Activated naive CD8-positive, alpha-beta T cell treated with anti-CD3 and anti-CD28 coated beads, Interleukin-2, amount 10 ng/mL, durations not matched to agents 7 days and 5 days (primary cell): ENCODE measurements at regions not wholly inside any gene's neighbourhood (a gene's known extent, or its start where the extent isn't known, plus 50 kb on each side); places are given as distances from the start of the nearest gene placed in this dataset.
A peak's percentile ranks its signal among the peaks of the same experiment; 100 is the strongest.

Source experiments
- ATAC-seq: fragments of 150-1000 bp; cut with Tn5 transposase; one replicate; pipeline ENCODE4 v1.10.0; 2021; ENCODE audit warnings: low read depth, moderate library complexity
- POLR2A ChIA-PET: fragments of 350-600 bp; sonication (Branson Sonifier 250); formaldehyde crosslinking; loops from one replicate; lab custom pipeline; 2021; ENCODE audit warnings: antibody characterized with exemption; lab: Charles Lee
- DNase-seq: peaks from one replicate; pipeline ENCODE4 v3.0.0; 2021
- H3K27ac Mint-ChIP-seq: one replicate; pipeline ENCODE4 v1.8.0; 2022; ENCODE audit warnings: mild to moderate bottlenecking, mixed read lengths
- H3K27me3 Mint-ChIP-seq: one replicate; pipeline ENCODE4 v1.8.0; 2022; ENCODE audit warnings: mild to moderate bottlenecking, moderate library complexity, mixed read lengths
- H3K36me3 Mint-ChIP-seq: one replicate; pipeline ENCODE4 v1.8.0; 2021; ENCODE audit warnings: mild to moderate bottlenecking, mixed read lengths
- H3K4me1 Mint-ChIP-seq: one replicate; pipeline ENCODE4 v1.8.0; 2021; ENCODE audit warnings: mixed read lengths
- H3K4me3 Mint-ChIP-seq: one replicate; pipeline ENCODE4 v1.8.0; 2022; ENCODE audit warnings: mild to moderate bottlenecking, moderate library complexity, mixed read lengths
- H3K9me3 Mint-ChIP-seq: one replicate; pipeline ENCODE4 v1.8.0; 2021; ENCODE audit warnings: mixed read lengths

DNA sequence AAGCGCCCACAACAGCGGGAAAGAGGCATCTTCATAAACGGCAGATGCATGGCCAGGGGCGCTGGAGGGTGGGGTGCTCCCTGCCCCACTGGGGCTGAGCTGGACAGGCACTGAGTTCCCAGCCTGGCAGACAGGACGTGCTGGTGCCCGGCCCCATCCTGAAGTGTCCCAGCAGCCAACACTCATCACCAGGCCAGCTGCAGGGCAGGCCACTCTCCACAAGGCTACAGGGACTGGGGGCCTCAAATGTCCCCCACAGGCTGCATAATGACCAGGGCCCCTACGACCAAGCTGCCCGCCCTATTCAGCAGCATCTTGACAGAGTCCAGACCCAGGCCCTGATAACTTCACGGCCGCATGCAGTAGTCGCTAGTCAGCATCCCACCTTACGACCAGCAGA is 124.1 kb upstream of the IQSEC1 start:
- H3K36me3 Mint-ChIP-seq = no peaks in the 10 kb centered on the region
- POLR2A ChIA-PET = no interaction called here

DNA sequence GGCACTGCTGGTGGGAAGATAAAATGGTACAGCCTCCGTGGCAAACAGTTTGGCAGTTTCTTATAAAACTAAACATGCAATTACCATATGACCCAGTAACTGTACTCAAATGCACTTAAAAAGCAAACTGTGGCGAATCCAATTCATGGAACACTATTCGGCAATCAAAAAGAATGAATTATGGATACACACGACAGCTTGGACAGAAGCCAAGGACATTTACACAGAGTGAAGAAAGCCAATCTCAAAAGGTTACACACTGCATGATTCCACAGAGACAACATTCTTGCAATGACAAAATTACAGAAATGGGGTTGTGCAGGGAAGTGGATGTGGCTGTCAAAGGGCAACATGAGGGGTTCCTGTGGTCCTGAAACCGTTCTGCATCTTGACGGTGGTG is 122.1 kb upstream of the IQSEC1 start:
- H3K36me3 Mint-ChIP-seq = peaks cover 1% of the 10 kb centered on the region
- ATAC-seq = no peak
- H3K9me3 Mint-ChIP-seq = no peaks in the 10 kb centered on the region
- peaks cover 32% of the 10 kb centered on the region for H3K4me1 Mint-ChIP-seq
- H3K27me3 Mint-ChIP-seq = peaks cover 5% of the 10 kb centered on the region
- peak overlapping the region; percentile 36 for H3K4me3 Mint-ChIP-seq
- DNase-seq = no peak
- POLR2A ChIA-PET = no interaction called here
- no peak overlapping the region for H3K27ac Mint-ChIP-seq

More for the DNA sequence above, 124.1 kb upstream of the IQSEC1 start:
- H3K27ac Mint-ChIP-seq = no peak overlapping the region
- H3K4me3 Mint-ChIP-seq = no peak overlapping the region
- DNase-seq (no peak), ATAC-seq (no peak)
- peaks cover 14% of the 10 kb centered on the region for H3K27me3 Mint-ChIP-seq
- peaks cover 25% of the 10 kb centered on the region for H3K4me1 Mint-ChIP-seq
- no peaks in the 10 kb centered on the region for H3K9me3 Mint-ChIP-seq

DNA sequence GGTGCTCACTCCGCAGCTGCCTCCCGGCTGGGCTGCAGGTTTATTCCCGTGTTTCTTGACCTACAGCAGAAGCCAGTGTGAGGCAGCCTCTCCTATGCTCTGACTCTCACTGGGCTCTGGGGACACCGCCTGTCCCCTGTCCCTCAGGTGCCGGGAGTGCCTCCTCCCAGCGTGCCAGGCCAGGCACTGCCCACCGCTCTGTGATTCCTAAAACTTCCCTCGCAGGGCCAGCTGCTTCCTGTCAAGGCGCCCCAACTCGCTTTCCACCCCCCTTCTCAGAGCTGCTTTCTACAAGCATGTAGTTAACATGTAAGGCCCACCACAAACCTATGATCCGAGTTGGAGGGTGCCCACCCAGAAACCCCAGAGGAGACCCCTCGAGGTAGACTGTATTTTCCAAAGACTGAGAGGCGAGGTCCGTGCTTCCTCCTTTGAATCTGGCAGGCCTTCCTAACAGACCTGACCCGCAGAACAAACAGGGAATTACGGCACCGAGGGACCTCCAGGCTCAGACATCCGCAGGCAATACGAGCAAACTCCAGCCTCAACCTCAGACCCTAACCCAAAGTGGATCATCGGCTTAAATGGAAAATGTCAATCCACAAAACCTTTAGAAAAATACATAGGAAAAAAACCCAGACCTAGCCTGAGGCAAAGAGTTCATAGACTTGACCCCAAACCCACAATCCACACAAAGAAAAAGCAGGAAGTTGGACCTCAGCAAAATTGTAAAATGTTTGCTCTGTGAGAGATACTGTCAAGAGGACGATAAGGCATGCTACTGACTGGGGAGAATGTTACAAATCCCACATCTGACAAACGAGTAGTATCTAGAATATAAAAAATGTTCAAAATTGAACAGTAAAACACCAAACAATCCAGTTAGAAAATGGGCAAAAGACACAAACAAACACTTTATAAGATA is 121.3 kb upstream of the IQSEC1 start:
- no peak for ATAC-seq
- POLR2A ChIA-PET = no interaction called here
- peaks cover 1% of the 10 kb centered on the region for H3K9me3 Mint-ChIP-seq
- peaks cover 36% of the 10 kb centered on the region for H3K4me1 Mint-ChIP-seq
- DNase-seq = no peak
- H3K27ac Mint-ChIP-seq = no peak overlapping the region
- peaks cover 3% of the 10 kb centered on the region for H3K36me3 Mint-ChIP-seq
- H3K27me3 Mint-ChIP-seq = peaks cover 5% of the 10 kb centered on the region
- H3K4me3 Mint-ChIP-seq = no peak overlapping the region

DNA sequence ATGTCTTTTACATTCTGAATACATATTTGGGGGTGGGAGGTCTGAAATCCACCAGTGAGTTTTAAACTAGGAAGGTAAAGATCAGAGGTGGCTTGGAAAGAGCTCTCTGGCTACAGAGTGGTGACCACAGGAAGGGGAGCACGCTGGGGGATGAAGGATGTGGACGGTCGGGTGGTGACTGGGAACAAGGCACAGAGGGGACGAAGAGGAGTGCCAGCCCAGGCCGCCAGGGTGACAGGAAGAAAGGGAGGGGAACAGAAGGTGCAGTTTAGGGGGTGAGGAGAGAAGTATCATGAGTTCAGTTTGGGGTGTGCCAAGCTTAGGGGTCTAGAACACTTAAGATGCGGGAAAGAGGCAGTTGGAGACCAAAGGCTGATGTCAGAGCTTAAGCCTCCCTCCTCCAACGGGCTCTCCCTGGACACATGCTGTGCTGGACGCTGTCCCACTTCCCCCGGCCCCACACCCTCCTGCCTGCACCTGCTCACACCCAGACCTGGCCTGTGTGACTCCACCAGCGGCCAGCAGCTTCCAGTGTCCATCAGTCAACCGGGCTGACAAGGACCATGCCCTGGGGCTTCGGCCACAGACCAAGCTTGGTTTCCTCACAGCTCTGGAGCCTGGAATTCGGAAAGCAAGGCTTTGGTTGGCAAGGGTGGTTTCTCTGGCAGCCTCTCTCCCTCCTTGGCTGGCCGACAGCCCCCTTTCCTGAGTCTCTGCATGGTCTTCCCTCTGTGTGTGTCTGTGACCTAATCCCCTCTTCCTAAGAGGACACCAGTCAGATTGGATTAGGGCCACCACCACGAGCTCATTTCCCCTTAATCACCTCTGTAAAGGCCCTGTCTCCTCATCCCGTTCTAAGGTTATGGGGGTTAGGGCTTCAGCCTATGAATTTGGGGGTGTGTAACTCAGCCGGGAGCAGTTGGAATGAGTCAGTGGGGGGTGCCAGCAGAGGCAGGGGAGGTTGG is 120.4 kb upstream of the IQSEC1 start:
- H3K27ac Mint-ChIP-seq = peak overlapping the region; percentile 26
- DNase-seq (no peak), ATAC-seq (no peak)
- H3K9me3 Mint-ChIP-seq = peaks cover 4% of the 10 kb centered on the region
- H3K36me3 Mint-ChIP-seq = peaks cover 6% of the 10 kb centered on the region
- H3K27me3 Mint-ChIP-seq = peaks cover 5% of the 10 kb centered on the region
- H3K4me3 Mint-ChIP-seq = no peak overlapping the region
- peaks cover 45% of the 10 kb centered on the region for H3K4me1 Mint-ChIP-seq
- POLR2A ChIA-PET = no interaction called here

DNA sequence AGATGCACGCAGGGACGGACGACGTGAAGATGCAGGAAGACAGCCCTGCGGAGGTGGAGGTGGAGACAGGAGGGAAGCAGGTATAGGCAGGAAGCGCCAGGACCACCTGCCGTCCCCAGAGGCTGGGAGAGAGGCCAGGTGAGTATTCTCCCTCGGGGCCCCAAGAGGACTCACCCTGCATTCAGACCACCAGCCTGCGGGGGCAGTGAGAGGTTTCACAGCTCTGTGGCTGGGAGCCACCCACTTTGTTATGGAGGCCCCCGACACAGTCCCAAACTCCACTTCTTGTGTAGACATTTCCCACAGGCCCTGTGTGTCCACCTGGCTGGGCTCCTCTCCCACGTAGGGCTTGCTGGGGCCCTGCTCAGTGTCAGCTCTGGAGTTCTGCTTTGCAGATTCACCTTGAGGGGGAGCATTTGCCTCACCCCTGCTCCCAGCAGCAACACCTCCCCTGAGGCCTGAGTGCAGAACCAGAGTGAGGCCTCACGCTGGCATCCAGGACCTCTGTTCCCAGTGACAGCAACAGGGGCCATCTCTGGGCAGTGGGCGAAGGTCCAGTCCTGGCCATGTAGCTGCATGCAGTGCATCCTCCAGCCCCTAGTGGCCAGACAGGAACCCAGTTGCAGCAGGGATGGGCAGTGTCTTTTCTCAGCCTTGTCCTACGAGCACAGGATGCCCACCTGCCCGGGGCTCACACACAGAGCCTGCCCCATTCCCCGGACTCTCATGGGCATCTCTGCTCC is 119.4 kb upstream of the IQSEC1 start:
- Mint-ChIP-seq H3K27ac (no peak overlapping the region), H3K9me3 (peaks cover 7% of the 10 kb centered on the region), H3K4me3 (no peak overlapping the region), H3K27me3 (peaks cover 7% of the 10 kb centered on the region), H3K36me3 (peaks cover 11% of the 10 kb centered on the region), H3K4me1 (peaks cover 51% of the 10 kb centered on the region)
- no peak for ATAC-seq
- POLR2A ChIA-PET = no interaction called here
- DNase-seq = no peak

DNA sequence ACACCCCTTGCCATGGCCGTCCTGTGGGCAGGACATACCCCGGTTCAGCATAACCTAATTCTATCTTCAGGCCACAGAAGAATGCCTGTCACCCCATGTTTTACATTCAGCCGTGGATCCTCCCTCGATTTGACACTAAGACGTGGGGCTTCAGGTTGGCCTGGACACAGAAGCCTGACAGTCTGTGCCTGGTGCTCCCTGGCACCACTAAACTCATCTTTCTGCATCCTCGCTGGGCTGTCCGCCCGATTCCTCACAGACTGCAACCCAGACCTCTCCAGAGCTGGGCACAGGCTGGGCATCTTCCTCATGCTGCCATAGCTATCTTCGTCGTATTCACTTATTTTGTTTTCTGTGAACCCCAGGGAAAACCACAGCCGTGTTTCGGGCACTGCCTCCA is 117.8 kb upstream of the IQSEC1 start:
- peaks cover 11% of the 10 kb centered on the region for H3K36me3 Mint-ChIP-seq
- H3K4me1 Mint-ChIP-seq = peaks cover 44% of the 10 kb centered on the region
- no peak overlapping the region for H3K4me3 Mint-ChIP-seq
- H3K27ac Mint-ChIP-seq = no peak overlapping the region
- no peak for DNase-seq
- ATAC-seq = no peak
- peaks cover 9% of the 10 kb centered on the region for H3K9me3 Mint-ChIP-seq
- peaks cover 7% of the 10 kb centered on the region for H3K27me3 Mint-ChIP-seq
- POLR2A ChIA-PET = no interaction called here

DNA sequence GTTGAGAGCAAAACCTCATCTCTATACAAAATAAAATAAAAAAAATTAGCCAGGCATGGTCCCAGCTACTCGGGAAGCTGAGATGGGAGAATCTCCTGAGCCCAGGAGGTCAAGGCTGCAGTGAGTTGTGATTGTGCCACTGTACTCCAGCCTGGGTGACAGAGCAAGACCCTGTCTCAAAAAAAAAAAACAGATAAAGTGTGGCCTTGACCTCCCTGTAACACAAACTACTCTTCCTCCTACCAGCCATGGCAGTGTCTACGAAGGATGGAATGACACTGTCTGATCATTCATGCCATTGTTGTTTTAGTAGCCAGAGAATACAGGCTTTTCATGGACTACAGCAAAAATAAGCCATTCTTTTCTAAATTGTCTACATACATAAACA is 117.1 kb upstream of the IQSEC1 start:
- Mint-ChIP-seq H3K27ac (peak overlapping the region; percentile 26), H3K27me3 (peaks cover 7% of the 10 kb centered on the region), H3K4me1 (peaks cover 38% of the 10 kb centered on the region), H3K4me3 (peak overlapping the region; percentile 38), H3K9me3 (peaks cover 9% of the 10 kb centered on the region), H3K36me3 (peaks cover 11% of the 10 kb centered on the region)
- ATAC-seq (no peak), DNase-seq (no peak)
- POLR2A ChIA-PET = no interaction called here

DNA sequence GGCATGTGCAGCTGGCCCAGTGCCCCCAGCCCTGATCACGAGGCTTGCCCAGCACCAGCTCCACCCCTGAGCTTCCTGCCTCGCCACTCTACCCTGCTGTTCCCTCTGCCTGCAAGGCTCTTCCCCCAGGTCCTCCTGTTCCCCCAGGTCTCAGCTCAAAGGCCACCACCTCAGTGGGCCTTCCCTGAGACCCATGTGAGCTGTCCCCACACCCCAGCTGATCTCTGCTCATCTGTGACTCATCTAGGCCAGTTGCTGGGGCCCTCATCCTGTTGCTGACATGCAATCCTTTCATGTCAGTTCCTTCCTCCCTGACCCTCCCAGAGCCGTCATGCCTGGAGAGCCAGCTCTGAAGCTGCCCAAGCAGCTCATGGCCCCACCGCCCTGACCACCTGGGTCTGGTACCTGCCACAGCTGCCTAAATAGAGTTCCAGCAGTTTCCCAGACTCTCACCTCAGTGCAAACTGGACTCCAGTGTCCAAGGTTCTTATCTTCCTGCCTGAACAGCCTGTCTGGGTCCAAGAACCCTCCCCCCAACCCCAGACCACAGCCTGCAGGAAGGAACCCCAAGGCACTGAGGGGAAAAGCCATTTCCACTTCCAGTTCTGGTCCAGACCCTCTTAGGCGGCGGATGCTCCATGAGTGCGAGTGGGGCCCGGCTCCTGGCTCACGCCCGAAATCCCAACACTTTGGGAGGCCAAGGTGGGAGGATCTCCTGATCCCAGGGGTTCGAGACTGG is 116.6 kb upstream of the IQSEC1 start:
- Mint-ChIP-seq H3K36me3 (peaks cover 11% of the 10 kb centered on the region), H3K9me3 (peaks cover 9% of the 10 kb centered on the region), H3K4me1 (peaks cover 34% of the 10 kb centered on the region), H3K27me3 (peaks cover 10% of the 10 kb centered on the region), H3K4me3 (peak overlapping the region; percentile 84), H3K27ac (peak overlapping the region; percentile 97)
- peak; percentile 92 for ATAC-seq
- POLR2A ChIA-PET = no interaction called here
- peak; percentile 48 for DNase-seq

DNA sequence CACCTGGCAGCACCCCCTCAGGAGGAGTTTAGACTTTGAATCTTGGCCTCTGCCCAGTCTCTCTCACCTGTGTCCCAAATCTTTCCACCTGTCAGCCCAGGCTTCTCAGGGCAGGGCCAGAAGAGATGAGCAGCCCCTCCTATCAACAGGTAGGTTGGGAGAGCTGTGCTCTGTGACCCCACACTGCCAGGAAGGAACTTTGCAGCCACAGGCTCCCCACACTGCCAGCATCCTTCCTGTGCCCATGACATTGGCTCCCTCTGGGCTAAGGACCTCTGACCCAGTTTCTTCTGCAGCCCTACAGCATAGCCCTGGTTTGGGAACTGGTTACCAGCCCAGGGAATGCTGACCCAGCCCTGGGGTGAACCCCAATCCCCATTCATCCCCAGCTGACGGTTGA is 115.7 kb upstream of the IQSEC1 start:
- H3K27me3 Mint-ChIP-seq = peaks cover 13% of the 10 kb centered on the region
- ATAC-seq (no peak), DNase-seq (peak; percentile 31)
- peaks cover 9% of the 10 kb centered on the region for H3K9me3 Mint-ChIP-seq
- peak overlapping the region; percentile 84 for H3K4me3 Mint-ChIP-seq
- peaks cover 31% of the 10 kb centered on the region for H3K4me1 Mint-ChIP-seq
- peaks cover 11% of the 10 kb centered on the region for H3K36me3 Mint-ChIP-seq
- peak overlapping the region; percentile 97 for H3K27ac Mint-ChIP-seq
- POLR2A ChIA-PET = no interaction called here

DNA sequence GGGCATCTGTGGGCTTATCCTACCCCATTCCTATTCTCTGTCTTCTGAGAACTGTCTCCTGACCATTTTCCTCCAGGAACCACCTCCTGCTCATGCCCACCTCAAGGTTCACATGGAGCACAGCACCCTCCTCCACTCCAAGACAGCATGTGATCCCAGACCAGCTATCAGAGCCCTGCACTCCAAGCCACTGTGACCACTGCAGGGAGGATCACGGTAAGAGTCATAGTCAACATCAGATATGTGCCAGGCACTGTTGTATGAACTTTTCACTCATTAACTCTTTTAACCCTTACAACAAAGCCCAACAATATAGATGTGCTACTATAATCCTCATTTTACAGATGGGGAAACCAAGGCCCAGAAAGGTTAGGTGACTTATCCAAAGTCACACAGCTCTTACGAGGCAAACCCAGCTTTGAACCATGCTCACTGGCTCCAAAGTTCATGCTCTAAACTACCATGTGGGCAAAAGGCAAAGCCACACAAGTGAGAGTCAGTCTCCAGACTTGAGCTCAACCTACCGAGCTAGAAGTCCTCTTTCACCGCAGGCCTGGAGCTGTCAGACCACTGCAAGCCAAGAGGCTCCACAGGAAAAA is 115.1 kb upstream of the IQSEC1 start:
- Mint-ChIP-seq H3K4me1 (peaks cover 29% of the 10 kb centered on the region), H3K27me3 (peaks cover 13% of the 10 kb centered on the region), H3K9me3 (peaks cover 9% of the 10 kb centered on the region), H3K4me3 (peak overlapping the region; percentile 24), H3K27ac (peak overlapping the region; percentile 49), H3K36me3 (peaks cover 11% of the 10 kb centered on the region)
- POLR2A ChIA-PET = no interaction called here
- no peak for ATAC-seq
- DNase-seq = no peak

DNA sequence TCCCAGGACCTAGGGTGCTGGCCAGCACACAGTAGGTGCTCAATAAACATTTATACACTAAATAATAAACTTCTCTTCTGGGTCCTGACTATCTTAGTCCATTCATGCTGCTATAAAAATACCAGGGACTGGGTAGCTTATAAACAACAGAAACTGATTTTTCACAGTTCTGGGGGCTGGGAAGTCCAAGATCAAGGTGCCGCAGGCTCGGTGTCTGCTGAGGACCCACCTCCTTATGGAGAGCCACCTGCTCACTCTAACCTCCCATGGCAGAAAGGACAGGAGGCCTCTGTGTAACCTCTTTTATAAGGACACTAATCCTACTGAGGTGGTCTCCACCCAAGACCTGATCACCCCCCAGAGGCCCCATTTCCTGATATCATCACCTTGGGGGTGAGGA is 114.4 kb upstream of the IQSEC1 start:
- peaks cover 15% of the 10 kb centered on the region for H3K27me3 Mint-ChIP-seq
- H3K27ac Mint-ChIP-seq = no peak overlapping the region
- H3K4me1 Mint-ChIP-seq = peaks cover 28% of the 10 kb centered on the region
- DNase-seq (no peak), ATAC-seq (no peak)
- peaks cover 11% of the 10 kb centered on the region for H3K36me3 Mint-ChIP-seq
- H3K9me3 Mint-ChIP-seq = peaks cover 9% of the 10 kb centered on the region
- POLR2A ChIA-PET = no interaction called here
- no peak overlapping the region for H3K4me3 Mint-ChIP-seq

DNA sequence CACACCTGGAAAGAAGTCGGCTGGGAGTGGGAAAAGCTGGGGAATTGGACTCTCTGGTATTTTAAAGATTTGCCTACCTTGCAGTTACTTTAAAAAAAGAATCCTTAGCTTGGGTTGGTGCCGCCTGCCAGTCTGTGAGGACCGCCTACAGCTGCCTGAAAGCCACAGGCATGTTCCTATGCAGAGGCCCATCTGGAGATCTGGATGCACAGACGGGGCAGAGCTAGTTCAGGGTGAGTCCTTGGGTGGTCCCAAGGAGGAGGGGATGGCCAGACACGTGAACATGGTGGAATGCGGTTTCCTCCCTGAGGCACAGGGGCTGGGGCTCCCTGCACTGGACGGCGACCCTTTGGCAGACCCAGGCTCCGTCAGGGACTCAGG is 113.2 kb upstream of the IQSEC1 start:
- Mint-ChIP-seq H3K27me3 (peaks cover 13% of the 10 kb centered on the region), H3K36me3 (peaks cover 11% of the 10 kb centered on the region), H3K9me3 (peaks cover 9% of the 10 kb centered on the region), H3K4me1 (peaks cover 24% of the 10 kb centered on the region), H3K27ac (no peak overlapping the region), H3K4me3 (no peak overlapping the region)
- DNase-seq (no peak), ATAC-seq (no peak)
- POLR2A ChIA-PET = no interaction called here
